Ishikawa (cell line): ENCODE measurements at regions not wholly inside any gene's neighbourhood (a gene's known extent, or its start where the extent isn't known, plus 50 kb on each side); places are given as distances from the start of the nearest gene placed in this dataset.

Experiments
- CEBPB ChIP-seq: IDR thresholded peaks from 2 replicates; pipeline ENCODE4 v1.6.1; 2012
- CREB1 ChIP-seq: IDR thresholded peaks from 2 replicates; pipeline ENCODE4 v1.6.1; 2012; ENCODE audit warnings: low read depth
- EGR1 ChIP-seq: IDR thresholded peaks from 2 replicates; pipeline ENCODE4 v1.6.1; 2012
- EP300 ChIP-seq: IDR thresholded peaks from 2 replicates; pipeline ENCODE4 v1.6.1; 2012; ENCODE audit warnings: borderline replicate concordance
- FOXM1 ChIP-seq: IDR thresholded peaks from 2 replicates; pipeline ENCODE4 v1.6.1; 2012; ENCODE audit warnings: low read depth, borderline replicate concordance
- MAX ChIP-seq: IDR thresholded peaks from 2 replicates; pipeline ENCODE4 v1.6.1; 2012
- NFIC ChIP-seq: IDR thresholded peaks from 2 replicates; pipeline ENCODE4 v1.6.1; 2012
- RAD21 ChIP-seq: IDR thresholded peaks from 2 replicates; pipeline ENCODE4 v1.6.1; 2012; ENCODE audit warnings: low read depth
- REST ChIP-seq: IDR thresholded peaks from 2 replicates; pipeline ENCODE4 v1.6.1; 2012; ENCODE audit warnings: low read depth, mild to moderate bottlenecking
- TAF1 ChIP-seq: IDR thresholded peaks from 2 replicates; pipeline ENCODE4 v1.6.1; 2012; ENCODE audit warnings: low read depth, mild to moderate bottlenecking
- TCF12 ChIP-seq: IDR thresholded peaks from 2 replicates; pipeline ENCODE4 v1.6.1; 2012; ENCODE audit warnings: low read depth
- TEAD4 ChIP-seq: IDR thresholded peaks from 2 replicates; pipeline ENCODE4 v1.6.1; 2012
- USF1 ChIP-seq: IDR thresholded peaks from 2 replicates; pipeline ENCODE4 v1.6.1; 2012
- YY1 ChIP-seq: IDR thresholded peaks from 2 replicates; pipeline ENCODE4 v1.6.1; 2012; ENCODE audit warnings: low read depth
- ZBTB7A ChIP-seq: IDR thresholded peaks from 2 replicates; pipeline ENCODE4 v1.6.1; 2012; ENCODE audit warnings: low read depth

GRCh38 chr13:99698816-99699099, 197.5 kb downstream of the TM9SF2 start:
- TF ChIP-seq EP300 (no peak), REST (no peak), NFIC (no peak), YY1 (no peak), CREB1 (no peak), TCF12 (no peak), FOXM1 (no peak), TAF1 (no peak), CEBPB (no peak), USF1 (no peak), ZBTB7A (no peak), TEAD4 (no peak)

- TF ChIP-seq USF1 (no peak), TEAD4 (no peak), ZBTB7A (no peak), CREB1 (no peak), TCF12 (no peak), EGR1 (no peak), CEBPB (no peak), RAD21 (no peak), YY1 (no peak), NFIC (no peak), FOXM1 (no peak), REST (no peak)
Observed at GRCh38 chr13:99698010-99698815, 196.9 kb downstream of the TM9SF2 start.

- TF ChIP-seq TCF12 (no peak), ZBTB7A (no peak), RAD21 (no peak), CEBPB (no peak), EP300 (no peak), CREB1 (no peak), MAX (no peak), USF1 (no peak), FOXM1 (no peak), TAF1 (no peak), EGR1 (no peak), YY1 (no peak), NFIC (no peak), TEAD4 (no peak), REST (no peak)
Observed at GRCh38 chr13:99695857-99696256, 194.6 kb downstream of the TM9SF2 start.

GRCh38 chr13:99693852-99694611, 192.8 kb downstream of the TM9SF2 start:
- TF ChIP-seq USF1 = no peak
- TF ChIP-seq EGR1 = no peak
- no peak for TF ChIP-seq MAX
- TF ChIP-seq CEBPB = no peak
- no peak for TF ChIP-seq REST
- TF ChIP-seq ZBTB7A = no peak
- no peak for TF ChIP-seq TEAD4
- TF ChIP-seq CREB1 = no peak
- TF ChIP-seq YY1 = no peak
- TF ChIP-seq EP300 = no peak
- no peak for TF ChIP-seq TCF12
- TF ChIP-seq FOXM1 = no peak
- no peak for TF ChIP-seq RAD21
